A549 (cell line): ENCODE measurements at regions not wholly inside any gene's neighbourhood (a gene's known extent, or its start where the extent isn't known, plus 50 kb on each side); places are given as distances from the start of the nearest gene placed in this dataset.

Experiments
- ATAC-seq, 2 experiments: fragments of 200-7000 bp in 1 of 2; fragments of >200 bp in 1 of 2; cut with Nextera tagmentation in 1 of 2; cut with Tn5 transposase in 1 of 2; 3 replicates each; pipeline versions ENCODE4 v1.8.0 to v1.9.1; 2018 to 2020; ENCODE audit warnings: mild to moderate bottlenecking in 1 of 2, moderate library complexity in 1 of 2
- CTCF ChIA-PET: fragments of 300-600 bp; sonication (Branson Sonifier 250); formaldehyde crosslinking; extraction: SDS; loops from one replicate; lab custom pipeline; 2021; ENCODE audit warnings: antibody characterized with exemption, inconsistent platforms; lab: Yijun Ruan, JAX
- POLR2A ChIA-PET: fragments of 350-600 bp; formaldehyde crosslinking; extraction: SDS; loops from one replicate; lab custom pipeline; 2021; ENCODE audit warnings: antibody characterized with exemption, inconsistent platforms; lab: Yijun Ruan, JAX
- DNase-seq, 2 experiments: peaks; one replicate each; pipeline versions ENCODE4 v3.0.0 to v3.0.0-alpha.2; 2011 to 2016; ENCODE audit warnings: low read depth in 1 of 2, low spot score in 1 of 2
- FAIRE-seq: peaks from 2 replicates; lab custom pipeline; 2011; peaks lifted over from hg19 to GRCh38; lab: Jason Lieb, UNC
- H3K27ac ChIP-seq, 2 experiments: fragments of >200 bp; sonication (Bioruptor Twin); formaldehyde crosslinking; 3 replicates each; pipeline ENCODE4 v1.5.1; 2016 to 2017
- H3K4me1 ChIP-seq: fragments of >200 bp; sonication (Bioruptor Twin); formaldehyde crosslinking; 3 replicates; pipeline ENCODE4 v1.6.1; 2016
- H3K4me2 ChIP-seq: fragments of >200 bp; sonication (Bioruptor Twin); formaldehyde crosslinking; 3 replicates; pipeline ENCODE4 v1.6.1; 2016
- H3K4me3 ChIP-seq: fragments of >200 bp; sonication (Bioruptor Twin); formaldehyde crosslinking; 3 replicates; pipeline ENCODE4 v1.5.1; 2016
- H3K9me3 ChIP-seq: fragments of >200 bp; sonication (Bioruptor Twin); formaldehyde crosslinking; 3 replicates; pipeline ENCODE4 v1.6.1; 2016
- ATOH8 ChIP-seq: fragments of 250-450 bp; sonication (Bioruptor Pico); IDR thresholded peaks from 2 replicates; pipeline ENCODE4 v1.5.0; 2020; ENCODE audit warnings: low read depth, mild to moderate bottlenecking, moderate library complexity
- CEBPB ChIP-seq, 2 experiments: fragments of >200 bp in 1 of 2; sonication (Bioruptor Twin) in 1 of 2; formaldehyde crosslinking in 1 of 2; IDR thresholded peaks; 2 replicates each; pipeline ENCODE4 v1.6.1; 2012 to 2016
- CHD2 ChIP-seq: fragments of 150-350 bp; IDR thresholded peaks from 2 replicates; pipeline ENCODE4 v1.6.1; 2014; ENCODE audit warnings: low read length; ENCODE audit not compliant: partially characterized antibody
- CTCF ChIP-seq: fragments of >200 bp; sonication (Bioruptor Twin); formaldehyde crosslinking; IDR thresholded peaks from 3 replicates; pipeline ENCODE4 v1.5.1; 2016
- E2F6 ChIP-seq: IDR thresholded peaks from 2 replicates; pipeline ENCODE4 v1.6.1; 2012; ENCODE audit warnings: low read depth, borderline replicate concordance
- ELK1 ChIP-seq: fragments of 150-350 bp; IDR thresholded peaks from 2 replicates; pipeline ENCODE4 v1.6.1; 2014; ENCODE audit warnings: low read depth, mild to moderate bottlenecking, low read length
- FOXS1 ChIP-seq: fragments of 250-450 bp; sonication (Bioruptor Pico); IDR thresholded peaks from 2 replicates; pipeline ENCODE4 v1.5.0; 2020; ENCODE audit warnings: mild to moderate bottlenecking, moderate library complexity
- GATA3 ChIP-seq: IDR thresholded peaks from 2 replicates; pipeline ENCODE4 v1.6.1; 2012; ENCODE audit warnings: borderline replicate concordance
- HDAC2 ChIP-seq: fragments of 200-600 bp; sonication (generic); IDR thresholded peaks from 2 replicates; pipeline ENCODE4 v1.6.1; 2016
- HEYL ChIP-seq: fragments of 250-450 bp; sonication (Bioruptor Pico); IDR thresholded peaks from 2 replicates; pipeline ENCODE4 v1.8.0; 2021; ENCODE audit warnings: mild to moderate bottlenecking, moderate library complexity
- HMGXB4 ChIP-seq: fragments of 250-450 bp; sonication (Bioruptor Pico); IDR thresholded peaks from 2 replicates; pipeline ENCODE4 v1.5.0; 2021; ENCODE audit warnings: mild to moderate bottlenecking, moderate library complexity, borderline replicate concordance
- HOXB5 ChIP-seq: fragments of 250-450 bp; sonication (Bioruptor Pico); IDR thresholded peaks from 2 replicates; pipeline ENCODE4 v1.5.0; 2020; ENCODE audit warnings: mild to moderate bottlenecking, moderate library complexity
- JUN ChIP-seq, 2 experiments: fragments of >200 bp; sonication (Bioruptor Twin); formaldehyde crosslinking; IDR thresholded peaks; 2 replicates in 1 of 2; 3 replicates in 1 of 2; pipeline ENCODE4 v1.6.1; 2016 to 2017
- MAZ ChIP-seq: fragments of 150-350 bp; IDR thresholded peaks from 2 replicates; pipeline ENCODE4 v1.6.1; 2014; ENCODE audit warnings: antibody characterized with exemption, low read depth, low read length, borderline replicate concordance
- NFE2L2 ChIP-seq: fragments of 150-350 bp; conservative IDR thresholded peaks from 2 replicates; pipeline ENCODE4 v1.6.1; 2014; ENCODE audit warnings: low read length
- NPAS2 ChIP-seq: fragments of 250-450 bp; sonication (Bioruptor Pico); IDR thresholded peaks from 2 replicates; pipeline ENCODE4 v1.8.0; 2022; ENCODE audit warnings: mild to moderate bottlenecking, moderate library complexity, borderline replicate concordance
- RARB ChIP-seq: fragments of 250-450 bp; sonication (Bioruptor Pico); IDR thresholded peaks from 2 replicates; pipeline ENCODE4 v1.8.0; 2021; ENCODE audit warnings: mild to moderate bottlenecking, moderate library complexity
- SREBF2 ChIP-seq: fragments of 450-650 bp; IDR thresholded peaks from 2 replicates; pipeline ENCODE4 v1.6.1; 2014; ENCODE audit warnings: mild to moderate bottlenecking, moderate library complexity
- USF2 ChIP-seq: fragments of 450-650 bp; IDR thresholded peaks from 2 replicates; pipeline ENCODE4 v1.6.1; 2014; ENCODE audit warnings: antibody characterized with exemption
- ZNF302 ChIP-seq: fragments of 250-450 bp; sonication (Bioruptor Pico); IDR thresholded peaks from 2 replicates; pipeline ENCODE4 v1.9.0; 2021; ENCODE audit warnings: inconsistent platforms, mild to moderate bottlenecking, moderate library complexity
- ZSCAN20 ChIP-seq: fragments of 250-450 bp; sonication (Bioruptor Pico); IDR thresholded peaks from 2 replicates; pipeline ENCODE4 v1.8.0; 2022; ENCODE audit warnings: mild to moderate bottlenecking, moderate library complexity
- WGBS: methylation state at CpG from one replicate; pipeline ENCODE4 v1.1.6; 2017; ENCODE audit errors: missing lambda C conversion rate; 5-methylcytosine and 5-hydroxymethylcytosine counted together

- FAIRE-seq: no peak
- WGBS: 77% methylated on average over 13 of the region's 13 CpGs
- DNase-seq: no peak
- TF ChIP-seq ATOH8 (CRISPR knock-in tag) (no peak), RARB (no peak), E2F6 (no peak), HOXB5 (CRISPR knock-in tag) (no peak), GATA3 (no peak), HEYL (CRISPR knock-in tag) (no peak)
- ATAC-seq: no peak
- POLR2A ChIA-PET: no interaction called here
- Histone ChIP-seq H3K27ac (no peak overlapping the region), H3K4me2 (no peak overlapping the region), H3K4me1 (no peaks in the 10 kb centered on the region), H3K4me3 (no peak overlapping the region), H3K9me3 (no peaks in the 10 kb centered on the region)
- CTCF ChIA-PET: no interaction called here
Observed at GRCh38 chr6:6942831-6943230, 164.9 kb upstream of the RREB1 start.

- TF ChIP-seq ZNF302 (CRISPR knock-in tag) (no peak), ZSCAN20 (no peak), ELK1 (no peak), GATA3 (no peak), HMGXB4 (CRISPR knock-in tag) (no peak), MAZ (no peak), CTCF (no peak), CEBPB (IDR thresholded peaks at IDR 0.05) (no peak), SREBF2 (no peak), JUN (IDR thresholded peaks at IDR 0.05) (no peak), NPAS2 (CRISPR knock-in tag) (no peak), CHD2 (no peak), HDAC2 (no peak), USF2 (no peak), FOXS1 (CRISPR knock-in tag) (no peak), NFE2L2 (no peak)
- Histone ChIP-seq H3K27ac (no peak overlapping the region), H3K4me3 (no peak overlapping the region), H3K4me2 (no peak overlapping the region), H3K4me1 (no peaks in the 10 kb centered on the region), H3K9me3 (no peaks in the 10 kb centered on the region)
- 39% methylated on average over 1 of the region's 1 CpG for WGBS
- DNase-seq (no peak), ATAC-seq (no peak), FAIRE-seq (no peak)
- CTCF ChIA-PET: no interaction called here
- POLR2A ChIA-PET: no interaction called here
Observed at GRCh38 chr6:6943421-6943820, 164.3 kb upstream of the RREB1 start.
